ENCODE measurements at regions not wholly inside any gene's neighbourhood (a gene's known extent, or its start where the extent isn't known, plus 50 kb on each side); places are given as distances from the start of the nearest gene placed in this dataset.
"Not testable (repeated sequence)": the region's sequence is repeated elsewhere in the genome, so short reads cannot be mapped to it uniquely, and the experiment has no call there.

- DNase-seq = no peak
Observed at GRCh38 chr7:67923286-67923685, 926.7 kb downstream of the TYW1 start.

GRCh38 chr7:67928141-67928540 lies 931.5 kb downstream of the TYW1 start:
- no peak for DNase-seq

- not testable (repeated sequence) for DNase-seq
Observed at GRCh38 chr7:67936447-67936846, 939.8 kb downstream of the TYW1 start.

GRCh38 chr7:67940400-67940799 lies 943.8 kb downstream of the TYW1 start:
- DNase-seq = no peak

- DNase-seq = no peak
Observed at GRCh38 chr7:67947191-67947590, 950.6 kb downstream of the TYW1 start.

GRCh38 chr7:67947646-67948045 lies 951.0 kb downstream of the TYW1 start:
- no peak for DNase-seq

GRCh38 chr7:67950321-67951083 lies 953.9 kb downstream of the TYW1 start:
- DNase-seq = no peak

- DNase-seq = no peak
Observed at GRCh38 chr7:67955061-67955460, 958.4 kb downstream of the TYW1 start.

- DNase-seq = no peak
Observed at GRCh38 chr7:67962863-67963262, 966.2 kb downstream of the TYW1 start.

- no peak for DNase-seq
Observed at GRCh38 chr7:67976490-67976889, 979.9 kb downstream of the TYW1 start.

- DNase-seq = no peak
Observed at GRCh38 chr7:67983486-67983885, 986.9 kb downstream of the TYW1 start.

- DNase-seq = no peak
Observed at GRCh38 chr7:67984326-67984725, 987.7 kb downstream of the TYW1 start.

GRCh38 chr7:67989142-67989541 lies 992.5 kb downstream of the TYW1 start:
- no peak for DNase-seq

- no peak for DNase-seq
Observed at GRCh38 chr7:67990003-67990402, 993.4 kb downstream of the TYW1 start.

GRCh38 chr7:67990716-67991115 lies 994.1 kb downstream of the TYW1 start:
- no peak for DNase-seq

- DNase-seq = no peak
Observed at GRCh38 chr7:67992287-67992686, 995.7 kb downstream of the TYW1 start.

- no peak for DNase-seq
Observed at GRCh38 chr7:68005992-68006391, 1009.4 kb downstream of the TYW1 start.

- DNase-seq = peak; percentile 4
Observed at GRCh38 chr7:68006619-68007018, 1010.0 kb downstream of the TYW1 start.

GRCh38 chr7:68009716-68010115 lies 1013.1 kb downstream of the TYW1 start:
- no peak for DNase-seq

GRCh38 chr7:68014031-68014736 lies 1017.6 kb downstream of the TYW1 start:
- DNase-seq = no peak

- DNase-seq = no peak
Observed at GRCh38 chr7:68015122-68015977, 1018.7 kb downstream of the TYW1 start.

GRCh38 chr7:68015978-68016532 lies 1019.4 kb downstream of the TYW1 start:
- DNase-seq = no peak

- DNase-seq = no peak
Observed at GRCh38 chr7:68020102-68020501, 1023.5 kb downstream of the TYW1 start.

Measured in NCI-H510A treated with DMSO at 0.1 percent for 48 hours (cell line).